ENCODE measurements at regions not wholly inside any gene's neighbourhood (a gene's known extent, or its start where the extent isn't known, plus 50 kb on each side); places are given as distances from the start of the nearest gene placed in this dataset.

GRCh38 chr5:96584712-96585111 is 77.5 kb upstream of the CAST start:
- TF ChIP-seq CTCF (IDR thresholded peaks at IDR 0.05), result no peak
- TF ChIP-seq POLR2A (IDR thresholded peaks at IDR 0.05), result no peak
